HCT116 (cell line): ENCODE measurements at regions not wholly inside any gene's neighbourhood (a gene's known extent, or its start where the extent isn't known, plus 50 kb on each side); places are given as distances from the start of the nearest gene placed in this dataset.

ENCODE experiments used
- ATAC-seq: fragments of 200-7000 bp; cut with Tn5 transposase; 2 replicates; pipeline ENCODE4 v1.9.1; 2020; ENCODE audit warnings: mild to moderate bottlenecking, moderate library complexity
- BruUV-seq: library from RNA; stranded (reverse); fragments of 400-500 nt; replicated peaks from 2 replicates; lab custom pipeline; 2021; lab: Mats Ljungman, UMichigan
- CTCF ChIA-PET: fragments of 300-600 bp; sonication (Branson Sonifier 250); formaldehyde crosslinking; loops from one replicate; lab custom pipeline; 2021; ENCODE audit warnings: antibody characterized with exemption; lab: Charles Lee
- POLR2A ChIA-PET: fragments of 300-600, 350-600 bp; sonication (Branson Sonifier 250); formaldehyde crosslinking; loops from one replicate; lab custom pipeline; 2021; ENCODE audit warnings: antibody characterized with exemption; lab: Charles Lee
- RAD21 ChIA-PET, 2 experiments: fragments of 300-600 bp; sonication (Branson Sonifier 250); formaldehyde crosslinking; loops; one replicate each; lab custom pipeline; 2023; ENCODE audit warnings: low total read pairs in 2 of 2; ENCODE audit not compliant: uncharacterized antibody in 2 of 2, unreplicated experiment in 2 of 2, low non-redundant PET in 1 of 2; lab: Charles Lee
- DNase-seq: peaks from one replicate; pipeline ENCODE4 v3.0.0-alpha.2; 2010; ENCODE audit warnings: low read depth, low spot score
- H2AFZ ChIP-seq: fragments of 200-600 bp; shearing (Covaris generic), sonication (generic); 2 replicates; pipeline ENCODE4 v1.6.1; 2017; ENCODE audit warnings: low read depth, mixed run types, mixed read lengths, antibody characterized with exemption, low read length; ENCODE audit not compliant: poor library complexity, severe bottlenecking
- H3K27ac ChIP-seq: 2 replicates; pipeline ENCODE4 v1.5.1; 2012; ENCODE audit warnings: low read depth, low read length
- H3K27me3 ChIP-seq: fragments of 200-600 bp; sonication (generic); 2 replicates; pipeline ENCODE4 v1.6.1; 2016; ENCODE audit warnings: mixed run types, low read length, mixed read lengths; ENCODE audit not compliant: insufficient read depth
- H3K36me3 ChIP-seq, 2 experiments: fragments of 200-500 bp in 1 of 2; fragments of 200-600 bp in 1 of 2; sonication (Bioruptor generic) in 1 of 2; sonication (generic) in 1 of 2; 2 replicates each; pipeline versions ENCODE4 v1.5.1 to v1.6.1; 2014 to 2016; ENCODE audit warnings: low read length in 2 of 2, inconsistent platforms in 1 of 2, mixed read lengths in 1 of 2, mixed run types in 1 of 2; ENCODE audit not compliant: insufficient read depth in 2 of 2, control insufficient read depth in 1 of 2
- H3K4me1 ChIP-seq, 2 experiments: fragments of 200-600 bp in 1 of 2; sonication (generic) in 1 of 2; 2 replicates each; pipeline versions ENCODE4 v1.5.1 to v1.6.1; 2012 to 2017; ENCODE audit warnings: low read length in 2 of 2, inconsistent platforms in 1 of 2, mild to moderate bottlenecking in 1 of 2, mixed read lengths in 1 of 2, mixed run types in 1 of 2, moderate library complexity in 1 of 2; ENCODE audit not compliant: insufficient read depth in 2 of 2, control insufficient read depth in 1 of 2
- H3K4me2 ChIP-seq: fragments of 200-600 bp; sonication (generic); 2 replicates; pipeline ENCODE4 v1.6.1; 2017; ENCODE audit warnings: mixed run types, low read length, mixed read lengths
- H3K4me3 ChIP-seq, 2 experiments: fragments of 200-600 bp in 1 of 2; sonication (generic) in 1 of 2; replicated peaks in 1 of 2; 2 replicates each; pipeline ENCODE4 v1.5.1; 2011 to 2016; ENCODE audit warnings: low read length in 2 of 2, control low read depth in 1 of 2, low read depth in 1 of 2, mild to moderate bottlenecking in 1 of 2, mixed read lengths in 1 of 2, mixed run types in 1 of 2
- H3K79me2 ChIP-seq: fragments of 200-600 bp; sonication (generic); 2 replicates; pipeline ENCODE4 v1.6.1; 2017; ENCODE audit warnings: mild to moderate bottlenecking, mixed run types, low read length, moderate library complexity, mixed read lengths; ENCODE audit not compliant: insufficient read depth
- H3K9ac ChIP-seq: fragments of 200-600 bp; sonication (generic); 2 replicates; pipeline ENCODE4 v1.6.1; 2016; ENCODE audit warnings: low read length, mixed read lengths
- H3K9me2 ChIP-seq: fragments of 200-600 bp; sonication (generic), shearing (Covaris generic); 2 replicates; pipeline ENCODE4 v1.6.1; 2017; ENCODE audit warnings: mixed run types, mild to moderate bottlenecking, moderate library complexity; ENCODE audit not compliant: insufficient read depth
- H3K9me3 ChIP-seq, 2 experiments: fragments of 200-500 bp in 1 of 2; fragments of 200-600 bp in 1 of 2; sonication (Bioruptor generic) in 1 of 2; sonication (generic) in 1 of 2; 2 replicates each; pipeline ENCODE4 v1.6.1; 2014 to 2017; ENCODE audit warnings: low read length in 2 of 2, mixed read lengths in 2 of 2, inconsistent platforms in 1 of 2, low read depth in 1 of 2, mild to moderate bottlenecking in 1 of 2, mixed run types in 1 of 2, moderate library complexity in 1 of 2; ENCODE audit not compliant: control insufficient read depth in 1 of 2, insufficient read depth in 1 of 2
- H4K20me1 ChIP-seq: fragments of 200-600 bp; sonication (generic), shearing (Covaris generic); 2 replicates; pipeline ENCODE4 v1.6.1; 2017; ENCODE audit warnings: mixed run types, mild to moderate bottlenecking, moderate library complexity; ENCODE audit not compliant: insufficient read depth
- EZH2 ChIP-seq: fragments of 200-600 bp; sonication (generic); IDR thresholded peaks from 2 replicates; pipeline ENCODE4 v1.6.1; 2017; ENCODE audit warnings: antibody characterized with exemption, mixed run types
- EZH2phosphoT487 ChIP-seq: fragments of 200-600 bp; IDR thresholded peaks from 2 replicates; pipeline ENCODE4 v1.6.1; 2018; ENCODE audit warnings: antibody characterized with exemption, borderline replicate concordance
- JUND ChIP-seq: IDR thresholded peaks from 2 replicates; pipeline ENCODE4 v1.6.1; 2012
- ZNF274 ChIP-seq: fragments of 200-500 bp; sonication (Bioruptor generic); IDR thresholded peaks from 2 replicates; pipeline ENCODE4 v1.6.1; 2014; ENCODE audit warnings: mild to moderate bottlenecking, low read depth, low read length, inconsistent platforms
- intact Hi-C: fragments of 100-400 bp; cut with micrococcal nuclease; formaldehyde crosslinking; loops from 2 replicates; pipeline ENCODE4 v1.10.0; 2022
- TF ChIP-seq, protein P1 (sequence below): IDR thresholded peaks from 2 replicates; pipeline ENCODE4 v1.6.1; 2011; ENCODE audit warnings: mild to moderate bottlenecking, low read length, moderate library complexity; ENCODE audit not compliant: insufficient replicate concordance; ENCODE audit errors: extremely low read depth

DNA sequence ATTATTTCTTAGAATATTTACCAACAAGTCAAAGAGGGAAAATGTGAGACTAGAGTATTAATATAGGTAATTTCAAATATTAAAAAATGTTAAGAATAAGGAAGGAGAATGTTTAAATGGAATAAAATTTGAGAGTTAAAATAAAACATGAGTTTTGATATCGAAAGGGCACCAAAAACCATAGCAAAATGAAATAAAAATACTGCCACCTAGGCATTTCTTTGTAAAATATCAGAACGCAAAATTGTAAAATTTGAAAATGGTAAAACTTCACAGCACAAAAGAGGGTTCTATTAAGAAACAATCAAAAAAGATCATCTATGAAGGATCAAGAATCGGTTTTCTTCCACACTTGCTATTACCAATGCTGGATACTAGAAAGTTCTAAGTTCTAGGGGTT, 418.3 kb downstream of the TAF11L14 start:
- TF ChIP-seq ZNF274 (no peak), EZH2phosphoT487 (no peak), JUND (no peak)
- TF ChIP-seq, protein P1, sequence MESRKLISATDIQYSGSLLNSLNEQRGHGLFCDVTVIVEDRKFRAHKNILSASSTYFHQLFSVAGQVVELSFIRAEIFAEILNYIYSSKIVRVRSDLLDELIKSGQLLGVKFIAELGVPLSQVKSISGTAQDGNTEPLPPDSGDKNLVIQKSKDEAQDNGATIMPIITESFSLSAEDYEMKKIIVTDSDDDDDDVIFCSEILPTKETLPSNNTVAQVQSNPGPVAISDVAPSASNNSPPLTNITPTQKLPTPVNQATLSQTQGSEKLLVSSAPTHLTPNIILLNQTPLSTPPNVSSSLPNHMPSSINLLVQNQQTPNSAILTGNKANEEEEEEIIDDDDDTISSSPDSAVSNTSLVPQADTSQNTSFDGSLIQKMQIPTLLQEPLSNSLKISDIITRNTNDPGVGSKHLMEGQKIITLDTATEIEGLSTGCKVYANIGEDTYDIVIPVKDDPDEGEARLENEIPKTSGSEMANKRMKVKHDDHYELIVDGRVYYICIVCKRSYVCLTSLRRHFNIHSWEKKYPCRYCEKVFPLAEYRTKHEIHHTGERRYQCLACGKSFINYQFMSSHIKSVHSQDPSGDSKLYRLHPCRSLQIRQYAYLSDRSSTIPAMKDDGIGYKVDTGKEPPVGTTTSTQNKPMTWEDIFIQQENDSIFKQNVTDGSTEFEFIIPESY: no peak
- no peaks in the 10 kb centered on the region for H3K4me1 ChIP-seq
- H3K4me2 ChIP-seq: no peak overlapping the region
- no TSS peak for BruUV-seq
- ATAC-seq: no peak
- intact Hi-C loops: no loop called here
- H3K79me2 ChIP-seq: no peaks in the 10 kb centered on the region
- H4K20me1 ChIP-seq: no peaks in the 10 kb centered on the region
- ChIA-PET RAD21 (no interaction called here), CTCF (no interaction called here), POLR2A (no interaction called here)
- no peak overlapping the region for H3K27ac ChIP-seq
- no peaks in the 10 kb centered on the region for H3K27me3 ChIP-seq
- DNase-seq: no peak
- no peak overlapping the region for H3K9ac ChIP-seq
- no peak overlapping the region for H2AFZ ChIP-seq
- no peaks in the 10 kb centered on the region for H3K9me2 ChIP-seq
- peaks cover 12 to 15% of the 10 kb centered on the region in 2 experiments; a peak in 2 of 4 replicates for H3K9me3 ChIP-seq
- no peak overlapping the region for H3K4me3 ChIP-seq
- H3K36me3 ChIP-seq: no peaks in the 10 kb centered on the region

DNA sequence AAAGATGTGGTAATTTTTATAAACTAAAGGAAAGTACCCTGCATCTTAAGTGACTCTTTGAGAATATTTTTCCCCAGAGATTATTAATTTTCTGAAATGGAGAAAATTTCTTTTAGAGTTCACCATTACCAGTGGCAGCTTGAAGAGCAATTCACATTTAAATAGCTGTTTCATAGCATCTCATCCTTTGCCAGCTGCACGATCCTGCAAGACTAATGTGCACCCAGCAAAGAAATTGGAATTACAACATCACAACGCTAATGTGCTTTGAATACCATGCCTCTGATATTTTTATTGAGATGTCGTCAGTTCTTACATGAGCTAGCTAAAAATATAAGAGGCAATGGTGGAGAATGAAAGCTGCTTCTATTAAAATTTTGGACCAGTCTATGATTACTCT, 423.5 kb downstream of the TAF11L14 start:
- intact Hi-C loops: no loop called here
- no TSS peak for BruUV-seq
- Histone ChIP-seq H3K9me2 (no peaks in the 10 kb centered on the region), H3K4me1 (no peaks in the 10 kb centered on the region), H3K4me2 (no peak overlapping the region), H3K9ac (no peak overlapping the region), H2AFZ (no peak overlapping the region), H4K20me1 (no peaks in the 10 kb centered on the region), H3K27me3 (no peaks in the 10 kb centered on the region), H3K79me2 (no peaks in the 10 kb centered on the region), H3K9me3 (peaks cover 0 to 7% of the 10 kb centered on the region in 2 experiments; a peak in 2 of 4 replicates), H3K4me3 (no peak overlapping the region), H3K36me3 (no peaks in the 10 kb centered on the region), H3K27ac (no peak overlapping the region)
- RAD21 ChIA-PET: no interaction called here
- POLR2A ChIA-PET: no interaction called here
- ATAC-seq: no peak
- no peak for TF ChIP-seq EZH2
- CTCF ChIA-PET: no interaction called here
- DNase-seq: no peak
